ENCODE measurements at regions not wholly inside any gene's neighbourhood (a gene's known extent, or its start where the extent isn't known, plus 50 kb on each side); places are given as distances from the start of the nearest gene placed in this dataset.

- Histone ChIP-seq H2AFZ (ENCODE audit: low read depth, low read length) (peak overlapping the region; percentile 79), H3K79me2 (ENCODE audit: control insufficient read depth, insufficient read depth, low read length) (no peaks in the 10 kb centered on the region), H3K4me1 (ENCODE audit: control insufficient read depth, extremely low read depth, insufficient read depth, low read length) (peaks cover 43% of the 10 kb centered on the region), H3K9ac (replicated peaks; ENCODE audit: extremely low read depth, insufficient read depth, low read length) (no peak overlapping the region), H3K9me3 (replicated peaks; ENCODE audit: control insufficient read depth, insufficient read depth, low read length) (no peaks in the 10 kb centered on the region), H3K9me1 (replicated peaks; ENCODE audit: control insufficient read depth, extremely low read depth, insufficient read depth, low read length) (no peaks in the 10 kb centered on the region), H3K4me2 (ENCODE audit: insufficient read depth, low read length) (peak overlapping the region; percentile 9), H3K27me3 (ENCODE audit: control insufficient read depth in 2 of 2, insufficient read depth in 2 of 2, low read length in 2 of 2) (no peaks in the 10 kb centered on the region), H4K20me1 (replicated peaks; ENCODE audit: control insufficient read depth, extremely low read depth, insufficient read depth, low read length) (no peaks in the 10 kb centered on the region), H3K27ac (ENCODE audit: insufficient read depth, low read depth, low read length) (peak overlapping the region; percentile 55), H3K36me3 (ENCODE audit: control insufficient read depth in 2 of 2, extremely low read depth in 1 of 2, insufficient read depth in 2 of 2, low read length in 2 of 2) (no peaks in the 10 kb centered on the region), H3K4me3 (replicated peaks in 1 of 3; ENCODE audit: insufficient read depth in 1 of 3, low read depth in 1 of 3, low read length in 3 of 3) (no peak overlapping the region)
- intact Hi-C loops (cut with micrococcal nuclease) (loop anchor here (10.0 kb wide), 1 partner anchor 291 kb away; no protein-coding TSS in a partner anchor), dilution Hi-C loops (cut with MboI; ENCODE audit: extremely low pct_ligation_motif_present, low sequenced_read_pairs) (no loop called here)
- no TSS peak for BruUV-seq (replicated peaks)
- CTCF ChIA-PET: no interaction called here
- POLR2A ChIA-PET: no interaction called here
- FAIRE-seq (no peak), DNase-seq (ENCODE audit: low read depth, low spot score) (no peak)
- TF ChIP-seq POLR2A (IDR thresholded peaks at IDR 0.05; ENCODE audit: low read depth, low read length) (no peak), POLR2AphosphoS5 (IDR thresholded peaks at IDR 0.05; ENCODE audit: insufficient read depth, low read depth, low read length) (no peak), MAX (IDR thresholded peaks at IDR 0.05; ENCODE audit: insufficient read depth, insufficient read length) (no peak), GATA2 (IDR thresholded peaks at IDR 0.05; ENCODE audit: insufficient read depth, insufficient read length, low read depth, low read length) (no peak), MYC (IDR thresholded peaks at IDR 0.05; ENCODE audit: low read depth, low read length) (no peak), CTCF (IDR thresholded peaks at IDR 0.05; ENCODE audit: extremely low read depth in 1 of 2, insufficient read depth in 1 of 2, low read depth in 1 of 2, low read length in 2 of 2) (no peak), JUN (IDR thresholded peaks at IDR 0.05; ENCODE audit: borderline replicate concordance, insufficient read depth, insufficient read length, low read depth) (no peak)
Measured at GRCh38 chr13:56865416-56865815, 275.3 kb upstream of the PRR20A start.
